ENCODE measurements at regions not wholly inside any gene's neighbourhood (a gene's known extent, or its start where the extent isn't known, plus 50 kb on each side); places are given as distances from the start of the nearest gene placed in this dataset.

- TF ChIP-seq, protein P1, sequence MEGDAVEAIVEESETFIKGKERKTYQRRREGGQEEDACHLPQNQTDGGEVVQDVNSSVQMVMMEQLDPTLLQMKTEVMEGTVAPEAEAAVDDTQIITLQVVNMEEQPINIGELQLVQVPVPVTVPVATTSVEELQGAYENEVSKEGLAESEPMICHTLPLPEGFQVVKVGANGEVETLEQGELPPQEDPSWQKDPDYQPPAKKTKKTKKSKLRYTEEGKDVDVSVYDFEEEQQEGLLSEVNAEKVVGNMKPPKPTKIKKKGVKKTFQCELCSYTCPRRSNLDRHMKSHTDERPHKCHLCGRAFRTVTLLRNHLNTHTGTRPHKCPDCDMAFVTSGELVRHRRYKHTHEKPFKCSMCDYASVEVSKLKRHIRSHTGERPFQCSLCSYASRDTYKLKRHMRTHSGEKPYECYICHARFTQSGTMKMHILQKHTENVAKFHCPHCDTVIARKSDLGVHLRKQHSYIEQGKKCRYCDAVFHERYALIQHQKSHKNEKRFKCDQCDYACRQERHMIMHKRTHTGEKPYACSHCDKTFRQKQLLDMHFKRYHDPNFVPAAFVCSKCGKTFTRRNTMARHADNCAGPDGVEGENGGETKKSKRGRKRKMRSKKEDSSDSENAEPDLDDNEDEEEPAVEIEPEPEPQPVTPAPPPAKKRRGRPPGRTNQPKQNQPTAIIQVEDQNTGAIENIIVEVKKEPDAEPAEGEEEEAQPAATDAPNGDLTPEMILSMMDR (IDR thresholded peaks at IDR 0.05): no peak
- TF ChIP-seq POLR2A (IDR thresholded peaks at IDR 0.05): no peak
These were observed 179.9 kb upstream of the FN1 start for GRCh38 chr2:215615803-215616174.
